Left renal cortex interstitium (tissue), 4 donors: ENCODE measurements at regions not wholly inside any gene's neighbourhood (a gene's known extent, or its start where the extent isn't known, plus 50 kb on each side); places are given as distances from the start of the nearest gene placed in this dataset.
A peak's percentile ranks its signal among the peaks of the same experiment; 100 is the strongest.
"Not testable (repeated sequence)": the region's sequence is repeated elsewhere in the genome, so short reads cannot be mapped to it uniquely, and the experiment has no call there.

Source experiments
- DNase-seq, 4 donors: peaks; one replicate each; pipeline ENCODE4 v3.0.0-alpha.2; 2013; ENCODE audit warnings: low read depth in 4 of 4, low spot score in 2 of 4, missing footprints in 1 of 4

DNA sequence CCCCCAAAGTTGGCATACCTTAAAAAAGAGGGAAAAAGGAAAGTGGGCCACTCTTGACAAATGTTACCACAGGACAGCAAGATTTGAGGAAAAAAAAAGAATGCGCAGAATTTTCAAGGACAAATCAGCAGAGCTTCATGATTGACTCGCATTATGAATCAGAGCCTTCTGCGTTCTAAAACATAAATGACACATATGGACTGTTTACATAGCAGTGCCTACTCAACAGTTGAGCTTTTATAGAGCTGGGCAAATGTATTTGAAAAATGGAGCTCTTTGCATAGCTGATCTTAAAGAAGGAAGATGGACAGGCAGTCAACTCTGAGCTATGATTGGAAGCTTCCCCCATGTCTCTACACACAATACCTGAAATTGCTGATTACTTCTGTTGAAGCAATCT lies 213.2 kb upstream of the NT5E start:
- no peak for DNase-seq

DNA sequence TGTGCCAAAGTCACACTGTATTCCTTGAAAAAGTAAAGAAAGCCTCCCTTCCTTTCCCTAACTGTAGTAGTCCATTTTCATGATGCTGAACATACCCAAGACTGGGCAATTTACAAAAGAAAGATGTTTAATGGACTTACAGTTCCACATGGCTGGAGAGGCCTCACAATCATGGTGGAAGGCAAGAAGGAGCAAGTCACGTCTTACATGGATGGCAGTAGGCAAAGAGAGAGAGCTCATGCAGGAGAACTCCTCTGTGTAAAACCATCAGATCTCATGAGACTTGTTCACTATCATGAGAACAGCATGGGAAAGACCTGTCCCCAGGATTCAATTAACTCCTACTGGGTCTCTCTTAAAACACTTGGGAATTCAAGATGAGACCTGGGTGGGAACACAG lies 222.5 kb upstream of the NT5E start:
- not testable (repeated sequence) for DNase-seq

DNA sequence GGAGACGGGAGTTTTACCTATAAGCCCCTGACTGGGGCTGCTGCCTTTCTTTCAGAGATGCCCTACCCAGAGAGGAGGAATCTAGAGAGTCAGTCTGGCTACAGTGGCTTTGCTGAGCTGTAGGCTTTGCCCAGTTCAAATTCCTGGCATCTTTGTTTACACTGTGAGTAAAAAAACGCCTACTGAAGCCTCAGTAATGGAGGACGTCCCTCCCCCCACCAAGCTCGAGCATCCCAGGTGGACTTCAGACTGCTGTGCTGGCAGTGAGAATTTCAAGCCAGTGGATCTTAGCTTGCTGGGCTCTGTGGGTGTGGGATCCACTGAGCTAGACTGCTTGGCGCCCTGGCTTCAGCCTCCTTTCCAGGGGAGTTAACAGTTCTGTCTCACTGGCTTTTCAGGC lies 237.1 kb upstream of the NT5E start:
- not testable (repeated sequence) for DNase-seq

DNA sequence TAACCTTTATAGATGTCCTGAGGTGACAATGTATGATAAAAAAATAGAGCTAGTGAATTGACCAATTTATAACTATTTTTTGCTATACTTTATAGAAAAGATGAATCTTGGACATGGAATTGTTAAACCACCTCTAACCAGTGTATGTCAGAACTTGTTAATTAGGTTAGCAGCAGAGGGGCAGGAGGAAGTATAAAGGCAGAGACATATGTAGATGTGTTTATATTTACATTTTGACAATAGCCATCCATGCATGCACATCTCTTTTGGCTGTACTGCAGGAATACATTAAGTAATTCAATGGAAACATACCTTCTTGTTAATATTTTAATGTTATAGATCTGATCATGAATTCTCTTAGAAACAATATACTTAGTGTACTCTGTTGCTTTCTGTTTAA lies 254.6 kb upstream of the NT5E start:
- no peak for DNase-seq

DNA sequence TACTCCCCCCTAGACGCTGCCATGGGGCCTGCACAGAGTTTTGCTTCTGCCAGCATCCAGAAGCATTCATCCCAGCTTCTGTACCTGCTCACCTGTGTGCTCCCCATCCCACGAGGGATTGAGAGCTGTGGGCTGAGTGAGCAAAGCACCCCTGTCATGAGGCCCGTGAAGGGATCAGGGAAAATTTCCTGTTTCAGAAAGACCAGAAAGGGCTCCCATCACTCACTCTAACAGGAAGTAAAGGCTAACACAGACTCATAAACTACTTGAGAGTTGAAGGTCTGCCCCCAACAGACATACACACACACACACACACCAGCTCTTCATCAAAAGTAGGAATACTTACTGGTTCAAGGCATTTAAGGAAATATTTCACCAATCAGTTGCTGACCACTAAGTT lies 256.5 kb upstream of the NT5E start:
- no peak for DNase-seq

DNA sequence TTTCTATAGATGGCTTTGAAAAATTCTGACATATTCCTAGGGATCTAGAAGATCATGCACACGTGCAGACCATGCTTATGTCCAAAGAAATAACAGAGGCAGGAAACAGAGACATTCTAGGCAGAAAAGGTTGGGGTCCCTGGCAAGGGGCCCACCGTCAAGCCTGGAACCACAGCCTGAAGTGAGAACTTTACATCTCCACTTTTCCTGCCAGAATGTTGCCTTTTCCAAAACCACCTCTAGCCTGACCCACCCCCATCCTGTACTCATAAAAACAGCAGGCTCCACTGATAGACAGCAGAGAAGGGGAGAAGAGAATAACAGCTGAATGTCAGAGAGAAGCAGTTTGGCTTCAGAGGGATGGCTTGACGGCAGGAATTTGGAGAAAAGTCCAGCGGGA lies 257.3 kb upstream of the NT5E start:
- DNase-seq: no peak

DNA sequence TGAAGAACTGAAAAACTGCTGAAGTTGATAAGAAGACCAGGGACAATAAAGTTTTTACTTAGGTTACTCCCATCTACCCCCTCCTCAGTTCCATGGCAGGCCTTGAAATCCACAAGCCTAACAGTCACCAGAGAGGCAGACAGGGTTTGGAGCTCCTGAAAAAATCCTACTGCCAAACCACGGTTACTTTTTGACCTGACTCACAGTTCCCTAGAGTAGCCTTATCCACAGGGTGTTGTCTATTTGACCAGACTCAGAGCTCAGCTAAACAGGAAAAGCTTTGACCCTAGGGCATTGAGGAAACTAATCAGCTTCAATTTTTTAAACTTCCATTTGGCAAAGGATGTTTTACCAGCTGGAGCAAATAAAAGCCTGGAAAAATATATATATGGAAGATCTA lies 257.7 kb upstream of the NT5E start:
- DNase-seq: no peak

DNA sequence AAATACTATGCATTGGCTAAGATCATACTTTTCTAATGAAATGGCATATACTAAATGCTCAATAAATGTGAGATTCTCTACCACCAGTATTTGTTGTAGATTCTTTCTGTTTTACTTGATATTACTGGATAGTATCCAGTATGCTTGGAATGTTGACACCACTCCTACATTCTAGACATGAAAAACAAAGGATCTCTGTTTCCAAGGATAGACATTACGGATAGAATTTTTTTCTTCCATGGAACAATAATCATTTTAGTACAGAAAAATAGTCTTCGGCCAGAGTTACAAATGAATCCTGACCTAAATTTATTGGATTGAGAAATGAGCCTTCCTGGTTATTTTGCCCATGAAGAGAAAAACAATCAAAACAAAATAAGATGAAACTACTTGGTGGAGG lies 258.2 kb upstream of the NT5E start:
- no peak for DNase-seq

DNA sequence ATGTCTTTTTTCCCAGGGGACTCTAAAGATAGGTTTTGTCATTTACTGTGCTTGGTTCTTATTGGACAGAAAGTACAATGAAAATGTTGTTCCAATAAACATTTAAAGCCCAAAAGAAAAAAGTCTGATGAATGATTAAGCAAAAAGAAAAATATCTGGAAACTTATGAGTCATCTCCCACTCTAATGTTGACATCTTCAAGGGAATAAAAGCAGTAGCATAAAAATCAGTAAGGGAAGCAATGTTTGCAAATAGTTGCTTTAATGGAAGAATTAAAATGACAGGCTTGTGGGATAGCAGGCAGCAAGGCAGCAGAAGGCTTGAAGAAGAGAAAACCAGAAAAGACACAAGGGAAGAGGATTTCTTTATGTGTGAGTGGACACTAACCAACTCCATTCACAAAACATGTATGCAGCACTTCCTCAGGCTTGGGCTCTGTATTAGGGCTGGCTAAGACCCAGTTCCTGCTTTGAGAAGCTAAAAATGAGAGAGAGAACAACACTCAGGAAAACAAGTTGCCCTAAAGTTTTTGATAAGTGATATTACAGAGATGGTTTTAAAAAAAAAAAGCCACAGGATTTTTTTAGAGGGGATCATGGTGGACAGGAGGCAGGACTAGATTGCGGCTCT lies 263.2 kb upstream of the NT5E start:
- DNase-seq: no peak

DNA sequence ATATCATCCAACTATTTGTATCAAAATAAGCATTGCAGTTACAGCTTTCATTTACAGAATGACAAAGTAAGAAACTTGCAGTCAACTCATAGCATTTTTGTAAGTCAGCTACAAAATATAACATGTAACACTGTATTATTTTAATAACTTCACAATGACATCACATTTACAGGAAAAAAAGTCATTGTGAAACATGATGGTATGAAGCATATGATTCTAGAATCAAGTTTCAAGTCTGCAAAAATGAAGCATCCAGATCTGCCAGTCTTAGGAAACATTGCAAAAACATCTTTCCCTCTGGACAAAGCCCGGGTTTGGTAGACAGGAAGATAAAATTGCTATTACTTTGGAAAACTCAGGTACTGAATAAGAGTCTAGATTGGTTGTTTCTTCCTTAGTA lies 263.9 kb upstream of the NT5E start:
- no peak for DNase-seq

DNA sequence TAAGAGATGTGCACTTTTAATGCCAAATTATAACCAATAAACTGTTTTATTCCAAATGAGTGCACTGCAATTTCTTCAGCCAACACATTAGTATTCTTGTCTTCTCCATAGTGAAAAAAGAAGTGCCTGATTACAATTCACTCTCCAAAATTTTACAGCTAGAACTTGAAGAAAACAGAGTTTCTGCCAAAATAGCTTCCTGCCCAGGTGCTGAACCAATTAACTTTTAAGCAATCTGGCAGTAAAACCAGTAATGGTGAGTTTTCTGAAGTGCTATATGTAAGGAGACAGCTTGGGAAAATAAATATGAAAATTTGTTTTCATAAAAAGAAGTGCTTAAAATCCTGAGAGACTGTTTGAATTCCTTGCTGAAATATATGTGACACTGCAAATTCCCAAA lies 266.0 kb upstream of the NT5E start:
- DNase-seq: no peak

DNA sequence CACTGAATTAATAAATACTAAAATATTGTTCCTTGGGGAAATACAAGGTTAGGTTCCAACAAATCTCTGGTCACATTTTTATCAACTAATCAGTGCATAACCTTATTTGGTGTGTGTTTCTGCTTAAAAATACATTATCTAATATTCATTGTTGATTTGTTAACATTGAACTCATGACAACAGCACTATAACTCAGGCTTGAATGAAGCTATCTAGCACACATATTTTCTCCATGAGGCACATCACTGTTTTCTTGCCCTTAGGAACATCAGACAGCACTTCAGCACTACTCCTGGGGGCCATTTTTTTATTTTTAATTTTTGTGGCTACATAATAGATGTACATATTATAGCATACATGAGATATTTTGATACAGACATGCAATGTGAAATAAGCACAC lies 277.2 kb upstream of the NT5E start:
- no peak for DNase-seq

DNA sequence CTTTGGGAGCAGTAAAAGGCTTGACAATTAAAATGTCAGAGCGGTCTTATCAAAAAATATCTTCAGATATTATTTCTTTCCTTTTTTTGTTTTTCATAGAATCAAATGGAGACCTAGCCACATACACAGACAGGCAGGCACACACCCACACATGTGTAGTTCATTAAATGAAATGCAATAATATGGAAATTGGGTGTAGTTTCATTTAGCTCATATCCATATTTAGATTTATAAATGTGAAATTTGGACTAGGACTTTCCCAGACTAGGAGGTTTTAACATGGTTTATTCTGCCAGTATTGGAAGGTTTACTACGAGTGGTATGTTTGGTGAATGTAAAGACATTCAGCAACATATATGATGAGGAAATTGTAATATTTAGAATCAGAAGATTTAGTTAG lies 277.7 kb upstream of the NT5E start:
- no peak for DNase-seq

DNA sequence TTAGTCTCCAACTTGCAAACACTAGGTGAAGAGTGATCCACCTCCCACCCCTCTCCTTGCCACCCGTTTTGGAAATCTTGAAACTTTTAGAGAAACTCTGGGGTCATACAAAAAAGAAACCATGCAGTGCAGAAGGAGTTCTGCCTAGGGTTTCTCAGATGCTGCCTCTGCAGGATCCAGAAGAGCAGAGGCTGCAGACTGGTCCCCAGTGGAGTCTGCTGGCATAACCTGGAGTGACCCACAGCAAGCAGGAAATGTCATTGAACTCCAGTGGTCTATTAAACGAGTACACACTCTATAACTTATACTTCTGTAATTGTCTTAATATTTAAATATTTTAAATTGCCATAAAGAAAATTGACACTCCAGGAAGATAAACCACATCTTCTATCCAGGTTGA lies 280.7 kb upstream of the NT5E start:
- DNase-seq: no peak

DNA sequence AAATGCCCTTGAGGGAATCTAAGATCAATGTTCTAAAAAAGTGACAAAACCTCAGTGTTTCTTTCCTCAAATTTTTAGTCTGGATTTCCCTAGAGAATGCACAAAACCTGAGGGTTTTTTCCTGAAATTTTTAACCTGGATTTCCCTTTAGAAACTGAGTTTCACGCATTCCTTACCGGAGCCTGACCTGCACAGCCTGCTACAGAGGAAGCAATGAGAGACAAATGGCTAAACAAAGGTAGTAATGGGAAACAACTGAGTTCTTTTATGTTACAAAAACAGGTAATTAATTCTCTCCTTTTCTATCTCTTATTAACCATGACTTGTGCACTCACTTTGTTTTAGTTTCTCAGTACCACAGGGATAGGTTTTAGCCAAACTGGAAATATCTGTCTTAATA lies 281.7 kb upstream of the NT5E start:
- DNase-seq: no peak

DNA sequence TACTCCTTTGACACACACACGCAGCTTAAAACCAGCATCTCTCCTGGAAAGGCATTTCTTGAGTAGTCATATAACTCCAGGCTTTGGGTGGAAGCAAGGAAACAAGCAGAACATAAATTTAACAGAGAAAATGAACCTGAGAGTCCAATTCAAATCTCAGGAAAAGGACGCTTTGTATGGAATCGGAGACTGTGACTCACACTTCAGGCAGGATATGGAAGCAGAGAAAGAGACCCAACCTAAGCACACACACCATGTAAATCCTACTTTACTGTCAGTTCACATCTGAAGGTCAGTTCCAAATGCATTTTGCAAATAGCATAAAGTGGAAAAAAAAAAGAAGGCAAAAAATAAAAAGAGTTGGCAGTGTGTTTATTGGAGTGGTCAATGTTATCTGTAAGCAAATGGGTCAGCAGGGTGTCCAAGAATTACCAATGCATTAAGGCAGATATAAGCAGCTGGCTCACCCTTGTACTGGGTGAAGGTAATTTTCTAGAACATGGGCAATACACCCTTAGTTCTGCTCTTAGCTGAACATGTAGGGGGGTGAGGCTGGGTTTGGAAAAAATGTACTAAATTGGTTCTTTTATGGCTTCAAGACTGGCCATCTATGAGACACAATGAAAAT lies 283.7 kb upstream of the NT5E start:
- DNase-seq: no peak

DNA sequence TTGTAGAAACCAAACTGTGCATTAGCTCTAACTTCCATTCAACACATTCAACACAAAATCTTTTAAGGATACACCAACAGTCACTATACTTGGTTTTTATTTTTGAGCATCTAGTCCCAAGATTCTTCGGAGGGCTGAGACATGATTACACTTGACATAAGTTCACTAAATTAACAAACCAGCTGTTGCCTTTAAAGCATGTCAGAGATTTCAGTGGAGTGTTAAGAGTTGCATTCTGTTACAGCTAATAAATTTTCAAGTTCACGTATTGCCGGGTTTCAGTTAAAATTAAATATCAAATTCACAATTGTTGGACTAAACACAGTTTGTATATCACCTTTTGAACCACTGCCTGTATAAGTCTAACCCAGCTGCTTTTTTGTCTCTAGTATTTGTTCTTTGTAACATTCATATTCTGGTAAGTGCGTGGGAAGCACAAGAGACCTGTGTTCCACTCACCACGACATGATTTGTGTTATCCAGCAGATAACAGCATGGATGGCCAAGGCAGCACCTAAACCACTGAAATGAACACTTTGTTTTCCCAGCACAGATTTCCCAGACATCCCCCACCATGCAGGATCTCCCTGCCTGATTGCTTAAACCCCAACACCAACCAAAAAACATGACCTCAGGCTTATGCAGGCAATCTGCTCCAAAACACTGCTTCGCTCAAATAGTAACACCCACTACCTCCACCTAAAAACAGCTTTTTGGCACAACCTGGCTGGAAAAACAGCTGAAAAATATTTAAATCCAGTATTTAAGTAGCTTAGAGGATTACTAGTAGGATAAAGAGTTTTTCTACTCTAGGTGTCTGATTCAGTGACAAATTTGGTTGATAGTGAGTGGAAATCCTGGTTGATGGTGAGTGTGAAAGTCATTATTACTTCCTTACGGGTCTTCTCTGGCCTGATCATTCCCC lies 286.5 kb upstream of the NT5E start:
- DNase-seq: peak in 3 of 4 donors; percentile 7 to 21 (median 8)

DNA sequence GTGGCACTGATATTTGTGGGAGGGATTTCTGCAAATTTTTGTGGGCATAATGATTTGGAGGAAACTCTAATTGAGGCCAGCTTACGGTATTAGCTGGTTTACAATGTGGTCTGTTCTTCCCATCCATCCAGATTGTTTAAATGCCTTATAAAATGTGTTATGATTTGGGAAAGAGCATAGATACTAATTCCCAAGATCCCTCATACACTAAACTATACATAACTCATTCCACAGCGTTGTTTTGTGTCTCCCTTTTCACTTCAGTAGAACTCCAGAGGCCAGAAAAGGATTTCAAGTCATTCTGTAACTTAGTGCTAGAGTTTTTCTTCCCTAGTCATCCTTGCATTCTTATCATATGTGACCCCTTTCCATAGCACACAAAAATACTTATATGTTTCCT lies 292.6 kb upstream of the NT5E start:
- DNase-seq: no peak

DNA sequence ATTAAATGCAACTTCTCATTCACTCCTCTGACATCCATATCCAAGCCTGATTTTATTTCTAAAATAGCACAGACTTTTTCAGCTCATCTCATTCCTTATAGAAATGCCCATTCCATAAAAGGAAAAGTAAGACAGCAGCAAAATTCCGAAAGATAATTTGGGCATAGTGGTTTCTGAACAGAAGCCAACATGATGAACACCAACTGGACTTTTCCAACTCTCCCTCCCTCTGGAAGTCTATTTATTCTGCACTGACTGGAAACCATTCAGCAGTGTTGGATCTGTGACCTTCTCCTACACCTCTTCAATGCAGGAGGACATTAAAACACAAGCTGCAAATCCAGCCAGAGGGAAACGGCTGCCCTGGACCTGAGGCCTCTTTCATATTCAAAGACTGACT lies 306.2 kb upstream of the NT5E start:
- DNase-seq: no peak

DNA sequence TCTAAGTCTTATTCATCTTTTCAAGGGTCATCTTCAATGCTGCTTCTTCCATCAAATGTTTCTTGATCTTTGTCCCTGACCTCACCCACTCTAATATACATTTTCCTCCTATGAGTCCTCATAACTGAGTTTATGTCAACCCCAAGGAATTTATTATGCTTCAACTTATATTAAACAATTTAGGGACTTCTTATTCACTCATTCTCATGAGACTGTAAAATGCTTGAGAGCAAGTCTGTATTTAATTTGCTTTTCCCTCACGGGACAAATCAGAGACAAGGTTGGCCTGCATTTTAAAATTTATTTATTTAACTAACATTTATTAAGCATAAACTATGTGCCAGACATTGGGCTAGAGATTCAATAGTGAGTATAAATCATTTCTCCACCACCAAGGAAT lies 312.0 kb upstream of the NT5E start:
- DNase-seq: no peak

DNA sequence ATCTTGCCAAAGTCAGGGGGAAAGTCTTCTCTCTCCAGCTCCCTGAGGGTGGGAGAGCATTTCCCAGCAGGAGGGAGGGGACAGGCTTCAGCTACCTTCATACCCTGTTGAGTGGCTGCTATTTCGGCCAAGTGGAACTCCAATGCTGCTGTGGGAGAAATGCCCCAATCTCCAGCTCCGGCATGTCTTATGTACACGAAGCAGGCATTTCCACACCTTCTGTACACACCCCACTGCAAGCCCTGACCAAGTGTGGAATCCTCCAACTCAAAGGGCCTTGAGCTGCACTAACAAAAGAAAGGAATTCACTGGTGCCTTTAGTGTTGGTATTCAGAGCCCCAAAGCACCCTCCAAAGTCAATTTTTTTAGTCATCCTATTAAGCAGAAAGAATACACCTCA lies 313.6 kb upstream of the NT5E start:
- DNase-seq: no peak
